ENCODE measurements at regions not wholly inside any gene's neighbourhood (a gene's known extent, or its start where the extent isn't known, plus 50 kb on each side); places are given as distances from the start of the nearest gene placed in this dataset.

DNA sequence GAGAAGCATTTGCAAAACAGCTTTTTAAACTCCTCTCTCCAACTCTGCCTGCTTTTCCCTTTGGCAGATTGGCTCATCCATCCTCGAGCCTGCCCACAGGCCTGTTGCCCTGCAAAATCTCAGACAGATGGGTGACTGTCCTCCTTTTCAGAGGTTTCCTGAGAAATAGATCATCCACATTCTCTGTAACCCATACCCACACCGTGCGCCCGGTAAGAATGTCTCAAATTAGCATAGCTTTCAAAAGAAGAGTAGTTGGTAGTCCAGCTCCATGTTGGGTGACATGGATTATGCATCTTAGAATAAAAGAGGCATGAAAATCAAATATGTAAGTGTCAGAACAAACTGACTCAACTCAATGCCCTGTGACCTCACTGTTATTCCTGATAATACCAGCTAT is 457.9 kb downstream of the TSN start:
- TF ChIP-seq ZNF664 (tag by site-specific recombination; IDR thresholded peaks at IDR 0.05): no peak
- TF ChIP-seq, protein P1, sequence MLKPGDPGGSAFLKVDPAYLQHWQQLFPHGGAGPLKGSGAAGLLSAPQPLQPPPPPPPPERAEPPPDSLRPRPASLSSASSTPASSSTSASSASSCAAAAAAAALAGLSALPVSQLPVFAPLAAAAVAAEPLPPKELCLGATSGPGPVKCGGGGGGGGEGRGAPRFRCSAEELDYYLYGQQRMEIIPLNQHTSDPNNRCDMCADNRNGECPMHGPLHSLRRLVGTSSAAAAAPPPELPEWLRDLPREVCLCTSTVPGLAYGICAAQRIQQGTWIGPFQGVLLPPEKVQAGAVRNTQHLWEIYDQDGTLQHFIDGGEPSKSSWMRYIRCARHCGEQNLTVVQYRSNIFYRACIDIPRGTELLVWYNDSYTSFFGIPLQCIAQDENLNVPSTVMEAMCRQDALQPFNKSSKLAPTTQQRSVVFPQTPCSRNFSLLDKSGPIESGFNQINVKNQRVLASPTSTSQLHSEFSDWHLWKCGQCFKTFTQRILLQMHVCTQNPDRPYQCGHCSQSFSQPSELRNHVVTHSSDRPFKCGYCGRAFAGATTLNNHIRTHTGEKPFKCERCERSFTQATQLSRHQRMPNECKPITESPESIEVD (tag by site-specific recombination; IDR thresholded peaks at IDR 0.05): no peak
